ENCODE measurements at regions not wholly inside any gene's neighbourhood (a gene's known extent, or its start where the extent isn't known, plus 50 kb on each side); places are given as distances from the start of the nearest gene placed in this dataset.

- TF ChIP-seq, protein P1, sequence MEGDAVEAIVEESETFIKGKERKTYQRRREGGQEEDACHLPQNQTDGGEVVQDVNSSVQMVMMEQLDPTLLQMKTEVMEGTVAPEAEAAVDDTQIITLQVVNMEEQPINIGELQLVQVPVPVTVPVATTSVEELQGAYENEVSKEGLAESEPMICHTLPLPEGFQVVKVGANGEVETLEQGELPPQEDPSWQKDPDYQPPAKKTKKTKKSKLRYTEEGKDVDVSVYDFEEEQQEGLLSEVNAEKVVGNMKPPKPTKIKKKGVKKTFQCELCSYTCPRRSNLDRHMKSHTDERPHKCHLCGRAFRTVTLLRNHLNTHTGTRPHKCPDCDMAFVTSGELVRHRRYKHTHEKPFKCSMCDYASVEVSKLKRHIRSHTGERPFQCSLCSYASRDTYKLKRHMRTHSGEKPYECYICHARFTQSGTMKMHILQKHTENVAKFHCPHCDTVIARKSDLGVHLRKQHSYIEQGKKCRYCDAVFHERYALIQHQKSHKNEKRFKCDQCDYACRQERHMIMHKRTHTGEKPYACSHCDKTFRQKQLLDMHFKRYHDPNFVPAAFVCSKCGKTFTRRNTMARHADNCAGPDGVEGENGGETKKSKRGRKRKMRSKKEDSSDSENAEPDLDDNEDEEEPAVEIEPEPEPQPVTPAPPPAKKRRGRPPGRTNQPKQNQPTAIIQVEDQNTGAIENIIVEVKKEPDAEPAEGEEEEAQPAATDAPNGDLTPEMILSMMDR (IDR thresholded peaks at IDR 0.05 in 8 of 11, conservative IDR thresholded peaks at IDR 0.05 in 3 of 11) = no peak
- no peak for TF ChIP-seq POLR2AphosphoS5 (IDR thresholded peaks at IDR 0.05)
Observed at GRCh38 chr11:38219636-38220035, 1621.6 kb upstream of the RAG2 start.

Data from spleen (tissue), 7 donors.